ENCODE measurements at regions not wholly inside any gene's neighbourhood (a gene's known extent, or its start where the extent isn't known, plus 50 kb on each side); places are given as distances from the start of the nearest gene placed in this dataset.
A peak's percentile ranks its signal among the peaks of the same experiment; 100 is the strongest.
"Not testable (repeated sequence)": the region's sequence is repeated elsewhere in the genome, so short reads cannot be mapped to it uniquely, and the experiment has no call there.

GRCh38 chr3:194189243-194189791 is 53.4 kb downstream of the HES1 start:
- Mint-ChIP-seq H3K27ac (no peak overlapping the region), H3K4me1 (ENCODE audit: low read depth) (peaks cover 4% of the 10 kb centered on the region)

GRCh38 chr3:194191850-194192249 is 55.9 kb downstream of the HES1 start:
- H3K27ac Mint-ChIP-seq; H3K9me3 Mint-ChIP-seq; H3K4me1 Mint-ChIP-seq (ENCODE audit: low read depth); POLR2A ChIA-PET; ATAC-seq; H3K36me3 Mint-ChIP-seq (ENCODE audit: low read depth); intact Hi-C loops (cut with micrococcal nuclease); H3K27me3 Mint-ChIP-seq; DNase-seq; H3K4me3 Mint-ChIP-seq: not testable (repeated sequence)
- CTCF ChIA-PET: interaction anchor here (1.1 kb wide), 1 partner anchor 411 kb away, joined by 3 read pairs; no protein-coding TSS in a partner anchor

More at GRCh38 chr3:194189243-194189791, 53.4 kb downstream of the HES1 start:
- no peak for TF ChIP-seq CTCF (IDR thresholded peaks at IDR 0.05)
- no peaks in the 10 kb centered on the region for H3K36me3 Mint-ChIP-seq (ENCODE audit: low read depth)
- H3K4me3 Mint-ChIP-seq: no peak overlapping the region
- DNase-seq: no peak
- ChIA-PET POLR2A (no interaction called here), CTCF (no interaction called here)
- intact Hi-C loops (cut with micrococcal nuclease): no loop called here
- ATAC-seq: no peak
- H3K9me3 Mint-ChIP-seq: no peaks in the 10 kb centered on the region
- H3K27me3 Mint-ChIP-seq: no peaks in the 10 kb centered on the region

GRCh38 chr3:194194051-194194756 is 58.3 kb downstream of the HES1 start:
- no peak overlapping the region for H3K4me3 Mint-ChIP-seq
- ChIA-PET CTCF (no interaction called here), POLR2A (interaction anchor here (1.0 kb wide), 1 partner anchor 15 kb away, joined by 3 read pairs; no protein-coding TSS in a partner anchor)
- peaks cover 10% of the 10 kb centered on the region for H3K27me3 Mint-ChIP-seq
- TF ChIP-seq CTCF (IDR thresholded peaks at IDR 0.05): no peak
- peak; percentile 46 for DNase-seq
- peak overlapping the region; percentile 18 for H3K27ac Mint-ChIP-seq
- peaks cover 9% of the 10 kb centered on the region for H3K4me1 Mint-ChIP-seq (ENCODE audit: low read depth)
- intact Hi-C loops (cut with micrococcal nuclease): no loop called here
- no peaks in the 10 kb centered on the region for H3K36me3 Mint-ChIP-seq (ENCODE audit: low read depth)
- no peaks in the 10 kb centered on the region for H3K9me3 Mint-ChIP-seq
- peak; percentile 89 for ATAC-seq

- Mint-ChIP-seq H3K4me3 (no peak overlapping the region), H3K27me3 (peaks cover 10% of the 10 kb centered on the region), H3K36me3 (ENCODE audit: low read depth) (no peaks in the 10 kb centered on the region), H3K4me1 (ENCODE audit: low read depth) (peaks cover 9% of the 10 kb centered on the region), H3K27ac (peak overlapping the region; percentile 18), H3K9me3 (no peaks in the 10 kb centered on the region)
- CTCF ChIA-PET: no interaction called here
- POLR2A ChIA-PET: no interaction called here
- DNase-seq (no peak), ATAC-seq (no peak)
- intact Hi-C loops (cut with micrococcal nuclease): no loop called here
- no peak for TF ChIP-seq CTCF (IDR thresholded peaks at IDR 0.05)
These were observed 58.8 kb downstream of the HES1 start for GRCh38 chr3:194194757-194195085.

- Mint-ChIP-seq H3K27ac (no peak overlapping the region), H3K27me3 (peaks cover 14% of the 10 kb centered on the region), H3K9me3 (no peaks in the 10 kb centered on the region), H3K4me3 (no peak overlapping the region), H3K36me3 (ENCODE audit: low read depth) (no peaks in the 10 kb centered on the region), H3K4me1 (ENCODE audit: low read depth) (peaks cover 9% of the 10 kb centered on the region)
- ChIA-PET POLR2A (no interaction called here), CTCF (no interaction called here)
- TF ChIP-seq CTCF (IDR thresholded peaks at IDR 0.05): no peak
- ATAC-seq: no peak
- DNase-seq: no peak
- intact Hi-C loops (cut with micrococcal nuclease): no loop called here
These were observed 59.7 kb downstream of the HES1 start for GRCh38 chr3:194195611-194196010.
